Neural cell (in vitro differentiated cells): ENCODE measurements at regions not wholly inside any gene's neighbourhood (a gene's known extent, or its start where the extent isn't known, plus 50 kb on each side); places are given as distances from the start of the nearest gene placed in this dataset.

Experiments
- H2AFZ ChIP-seq: fragments of 200-600, 300-800 bp; sonication (generic), shearing (Covaris generic); 2 replicates; pipeline ENCODE4 v1.6.0; 2014; ENCODE audit warnings: low read depth, mild to moderate bottlenecking, antibody characterized with exemption, low read length, moderate library complexity
- H3F3A ChIP-seq: fragments of 200-600 bp; shearing (Covaris generic); 2 replicates; pipeline ENCODE4 v1.6.1; 2016; ENCODE audit warnings: mild to moderate bottlenecking, moderate library complexity, mixed read lengths, antibody characterized with exemption, low read length; ENCODE audit not compliant: insufficient read depth, poor library complexity, severe bottlenecking
- H3K27ac ChIP-seq: fragments of 200-600, 300-800 bp; sonication (generic), shearing (Covaris generic); 2 replicates; pipeline ENCODE4 v1.5.1; 2014; ENCODE audit warnings: mild to moderate bottlenecking, low read length, moderate library complexity
- H3K27me3 ChIP-seq: fragments of 300-800, 200-600 bp; sonication (generic), shearing (Covaris generic); 2 replicates; pipeline ENCODE4 v1.6.0; 2014; ENCODE audit warnings: mild to moderate bottlenecking, low read depth, low read length, moderate library complexity; ENCODE audit not compliant: insufficient read depth
- H3K36me3 ChIP-seq: fragments of 300-800, 200-600 bp; sonication (generic), shearing (Covaris generic); 2 replicates; pipeline ENCODE4 v1.5.1; 2014; ENCODE audit warnings: mild to moderate bottlenecking, antibody characterized with exemption, low read length, moderate library complexity; ENCODE audit not compliant: insufficient read depth
- H3K4me2 ChIP-seq: fragments of 300-800, 200-600 bp; sonication (generic), shearing (Covaris generic); 2 replicates; pipeline ENCODE4 v1.6.0; 2014; ENCODE audit warnings: mild to moderate bottlenecking, low read length
- H3K4me3 ChIP-seq: fragments of 300-800, 200-600 bp; sonication (generic), shearing (Covaris generic); 2 replicates; pipeline ENCODE4 v1.5.1; 2014; ENCODE audit warnings: mild to moderate bottlenecking, low read length, moderate library complexity
- H3K79me2 ChIP-seq: fragments of 200-600 bp; shearing (Covaris generic); replicated peaks from 2 replicates; pipeline ENCODE4 v1.6.0; 2014; ENCODE audit warnings: mild to moderate bottlenecking, low read length, moderate library complexity; ENCODE audit not compliant: insufficient read depth
- H3K9ac ChIP-seq: fragments of 300-800, 200-600 bp; sonication (generic), shearing (Covaris generic); 2 replicates; pipeline ENCODE4 v1.6.1; 2016; ENCODE audit warnings: mild to moderate bottlenecking, low read length, mixed read lengths
- H3K9me2 ChIP-seq: fragments of 200-600 bp; shearing (Covaris generic); 2 replicates; pipeline ENCODE4 v1.6.1; 2016; ENCODE audit warnings: mild to moderate bottlenecking, low read length, mixed read lengths; ENCODE audit not compliant: insufficient read depth
- H3K9me3 ChIP-seq: fragments of 200-600, 300-800 bp; sonication (generic), shearing (Covaris generic); 2 replicates; pipeline ENCODE4 v1.6.1; 2016; ENCODE audit warnings: mild to moderate bottlenecking, mixed run types, low read length, moderate library complexity, mixed read lengths
- H4K20me1 ChIP-seq: fragments of 200-600 bp; shearing (Covaris generic); 2 replicates; pipeline ENCODE4 v1.6.1; 2016; ENCODE audit warnings: mild to moderate bottlenecking, mixed run types; ENCODE audit not compliant: insufficient read depth
- CTCF ChIP-seq: fragments of 450-650 bp; IDR thresholded peaks from 2 replicates; pipeline ENCODE4 v1.5.1; 2014; ENCODE audit warnings: antibody characterized with exemption, mild to moderate bottlenecking, moderate library complexity; ENCODE audit not compliant: poor library complexity, severe bottlenecking
- EP300 ChIP-seq: fragments of 450-650 bp; conservative IDR thresholded peaks from 2 replicates; pipeline ENCODE4 v1.6.1; 2014; ENCODE audit warnings: antibody characterized with exemption, mild to moderate bottlenecking, moderate library complexity; ENCODE audit not compliant: poor library complexity, severe bottlenecking
- EZH2 ChIP-seq: fragments of 200-600, 300-800 bp; shearing (Covaris generic), sonication (generic); IDR thresholded peaks from 2 replicates; pipeline ENCODE4 v1.6.1; 2014; ENCODE audit warnings: antibody characterized with exemption, low read length, borderline replicate concordance, mild to moderate bottlenecking; ENCODE audit not compliant: insufficient read depth, poor library complexity, severe bottlenecking
- MXI1 ChIP-seq: fragments of 450-650 bp; conservative IDR thresholded peaks from 2 replicates; pipeline ENCODE4 v1.6.1; 2014; ENCODE audit warnings: antibody characterized with exemption, mild to moderate bottlenecking; ENCODE audit not compliant: poor library complexity, severe bottlenecking
- POLR2AphosphoS5 ChIP-seq: IDR thresholded peaks from 2 replicates; pipeline ENCODE4 v1.6.1; 2012
- RAD21 ChIP-seq: fragments of 450-650 bp; conservative IDR thresholded peaks from 2 replicates; pipeline ENCODE4 v1.6.1; 2014; ENCODE audit warnings: antibody characterized with exemption, mild to moderate bottlenecking, moderate library complexity
- REST ChIP-seq: IDR thresholded peaks from 2 replicates; pipeline ENCODE4 v1.6.1; 2012; ENCODE audit warnings: borderline replicate concordance
- SMC3 ChIP-seq: fragments of 450-650 bp; conservative IDR thresholded peaks from 2 replicates; pipeline ENCODE4 v1.6.1; 2014; ENCODE audit warnings: antibody characterized with exemption, mild to moderate bottlenecking, moderate library complexity; ENCODE audit not compliant: poor library complexity
- TAF1 ChIP-seq: IDR thresholded peaks from 2 replicates; pipeline ENCODE4 v1.6.1; 2012; ENCODE audit warnings: low read depth

GRCh38 chr17:72046643-72047612 lies 73.9 kb upstream of the SOX9 start:
- Histone ChIP-seq H3K9me2 (no peaks in the 10 kb centered on the region), H3K4me3 (no peak overlapping the region), H3F3A (no peaks in the 10 kb centered on the region), H3K79me2 (no peaks in the 10 kb centered on the region), H3K4me2 (no peak overlapping the region), H3K9ac (no peak overlapping the region), H3K36me3 (no peaks in the 10 kb centered on the region), H3K27me3 (no peaks in the 10 kb centered on the region), H3K9me3 (no peaks in the 10 kb centered on the region), H3K27ac (no peak overlapping the region), H4K20me1 (no peaks in the 10 kb centered on the region), H2AFZ (no peak overlapping the region)
- no peak for TF ChIP-seq POLR2AphosphoS5
- no peak for TF ChIP-seq EZH2
- TF ChIP-seq RAD21, result no peak
- no peak for TF ChIP-seq EP300
- no peak for TF ChIP-seq MXI1
- TF ChIP-seq REST, result no peak
- TF ChIP-seq TAF1, result no peak
- TF ChIP-seq SMC3, result no peak
- no peak for TF ChIP-seq CTCF

DNA sequence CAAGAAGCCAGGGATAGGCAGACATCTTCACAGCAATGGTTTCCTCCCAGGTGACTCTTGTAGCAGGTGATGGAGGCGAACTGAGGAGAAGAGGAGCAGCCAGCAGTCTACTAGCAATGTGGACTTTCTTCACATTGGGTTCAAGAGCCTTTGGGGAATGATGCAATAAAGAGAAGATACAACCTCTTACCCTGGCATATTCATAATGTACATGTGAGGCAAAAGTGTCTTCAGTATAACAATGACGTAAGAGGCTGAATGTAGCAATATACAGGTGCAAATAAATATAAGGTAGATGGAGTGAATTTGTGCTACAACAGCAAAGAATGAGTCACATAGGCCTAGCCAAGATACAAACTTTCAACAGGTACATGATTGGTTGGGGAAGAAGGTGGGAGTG lies 70.9 kb upstream of the SOX9 start:
- Histone ChIP-seq H3K9me2 (no peaks in the 10 kb centered on the region), H3K9me3 (no peaks in the 10 kb centered on the region), H3K79me2 (no peaks in the 10 kb centered on the region), H3K4me2 (no peak overlapping the region), H3K4me3 (no peak overlapping the region), H3F3A (no peaks in the 10 kb centered on the region), H4K20me1 (no peaks in the 10 kb centered on the region), H3K27me3 (no peaks in the 10 kb centered on the region), H3K36me3 (no peaks in the 10 kb centered on the region), H2AFZ (no peak overlapping the region), H3K9ac (no peak overlapping the region), H3K27ac (no peak overlapping the region)
- TF ChIP-seq EZH2, result no peak
- no peak for TF ChIP-seq POLR2AphosphoS5
- no peak for TF ChIP-seq EP300
- TF ChIP-seq REST, result no peak
- TF ChIP-seq MXI1, result no peak
- no peak for TF ChIP-seq RAD21
- TF ChIP-seq CTCF, result no peak
- no peak for TF ChIP-seq TAF1
